Fibroblast of skin of left quadriceps (primary cell): ENCODE measurements at regions not wholly inside any gene's neighbourhood (a gene's known extent, or its start where the extent isn't known, plus 50 kb on each side); places are given as distances from the start of the nearest gene placed in this dataset.
"Not testable (repeated sequence)": the region's sequence is repeated elsewhere in the genome, so short reads cannot be mapped to it uniquely, and the experiment has no call there.

Experiments used
- DNase-seq, 2 experiments: peaks; one replicate each; pipeline ENCODE4 v3.0.0-alpha.2; 2013; ENCODE audit warnings: low read depth in 2 of 2

- no peak for DNase-seq
These were observed 124.7 kb upstream of the ETV3 start for GRCh38 chr1:157262891-157263290.

DNA sequence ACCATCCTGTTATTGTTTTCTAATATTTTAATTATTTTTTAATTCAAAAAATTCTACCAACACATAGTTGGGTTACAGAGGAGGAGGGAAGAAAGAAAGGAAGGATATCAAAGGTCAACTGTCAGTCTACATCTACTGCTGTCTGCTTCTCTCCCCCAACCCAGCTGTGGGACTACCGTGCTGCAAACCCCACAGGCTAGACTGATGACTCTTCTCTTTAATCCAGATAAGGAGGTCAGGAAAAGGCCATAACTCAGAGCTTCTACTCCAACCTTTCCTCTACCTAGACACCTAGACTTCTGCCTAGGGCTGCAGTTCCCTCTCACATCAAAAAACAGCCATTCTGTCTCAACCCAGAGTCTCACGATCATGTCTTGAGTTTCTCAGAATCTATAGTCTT lies 124.2 kb upstream of the ETV3 start:
- DNase-seq = no peak

GRCh38 chr1:157255891-157256290 lies 117.7 kb upstream of the ETV3 start:
- DNase-seq = not testable (repeated sequence)

DNA sequence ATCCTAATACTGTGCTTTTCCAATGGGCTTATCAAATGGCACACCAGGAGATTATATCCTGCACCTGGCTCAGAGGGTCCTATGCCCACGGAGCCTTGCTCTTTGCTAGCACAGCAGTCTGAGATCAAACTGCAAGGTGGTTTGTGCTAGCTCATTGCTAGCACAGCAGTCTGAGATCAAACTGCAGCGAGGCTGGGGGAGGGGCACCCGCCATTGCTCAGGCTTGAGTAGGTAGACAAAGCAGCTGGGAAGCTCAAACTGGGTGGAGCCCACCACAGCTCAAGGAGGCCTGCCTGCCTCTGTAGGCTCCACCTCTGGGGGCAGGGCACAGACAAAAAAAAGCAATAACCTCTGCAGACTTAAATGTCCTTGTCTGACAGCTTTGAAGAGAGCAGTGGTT lies 116.0 kb upstream of the ETV3 start:
- DNase-seq = not testable (repeated sequence)

GRCh38 chr1:157252473-157252872 lies 114.3 kb upstream of the ETV3 start:
- no peak for DNase-seq

GRCh38 chr1:157249739-157250138 lies 111.5 kb upstream of the ETV3 start:
- no peak for DNase-seq

- no peak for DNase-seq
These were observed 111.1 kb upstream of the ETV3 start for GRCh38 chr1:157249326-157249725.

GRCh38 chr1:157247764-157248049 lies 109.5 kb upstream of the ETV3 start:
- DNase-seq = not testable (repeated sequence)

GRCh38 chr1:157247005-157247763 lies 109.0 kb upstream of the ETV3 start:
- DNase-seq = no peak

- no peak for DNase-seq
These were observed 107.6 kb upstream of the ETV3 start for GRCh38 chr1:157245823-157246222.

DNA sequence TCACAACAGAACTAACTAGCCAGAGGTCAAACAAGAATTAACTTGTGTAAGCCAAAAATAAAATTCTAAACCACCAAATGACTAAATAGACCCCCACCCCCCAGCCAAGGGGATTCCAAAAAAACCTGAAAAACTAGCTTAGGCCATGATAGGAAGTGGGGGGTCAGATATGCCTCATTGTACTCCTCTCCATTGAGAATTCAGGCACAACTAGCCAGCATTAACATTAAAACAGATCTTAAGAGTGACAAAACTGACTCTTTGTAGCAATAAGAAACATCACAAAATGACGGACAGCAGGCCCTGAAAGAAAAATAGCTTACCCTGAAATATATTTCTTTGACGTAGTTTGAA lies 103.0 kb upstream of the ETV3 start:
- no peak for DNase-seq

GRCh38 chr1:157240495-157241184 lies 102.4 kb upstream of the ETV3 start:
- no peak for DNase-seq

GRCh38 chr1:157239936-157240335 lies 101.7 kb upstream of the ETV3 start:
- no peak for DNase-seq

GRCh38 chr1:157238585-157238984 lies 100.4 kb upstream of the ETV3 start:
- no peak for DNase-seq

GRCh38 chr1:157237981-157238380 lies 99.8 kb upstream of the ETV3 start:
- DNase-seq = no peak

DNA sequence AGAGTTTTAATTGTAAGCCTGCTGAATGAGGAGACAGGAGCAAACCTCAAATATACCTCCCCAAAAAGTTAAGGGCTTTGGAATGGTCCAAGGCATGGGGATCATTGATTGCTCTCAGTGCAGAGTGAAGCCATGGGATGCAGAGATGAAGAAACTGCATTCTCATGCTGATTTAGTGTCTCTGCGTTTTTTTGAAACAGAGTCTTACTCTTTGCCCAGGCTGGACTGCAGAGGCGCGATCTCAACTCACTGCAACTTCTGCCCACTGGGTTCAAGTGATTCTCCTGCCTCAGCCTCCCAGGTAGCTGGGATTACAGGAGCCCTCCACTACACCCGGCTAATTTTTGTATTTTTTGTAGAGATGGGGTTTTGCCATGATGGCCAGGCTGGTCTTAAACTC lies 99.3 kb upstream of the ETV3 start:
- DNase-seq = no peak

GRCh38 chr1:157236072-157236471 lies 97.9 kb upstream of the ETV3 start:
- DNase-seq = no peak

DNA sequence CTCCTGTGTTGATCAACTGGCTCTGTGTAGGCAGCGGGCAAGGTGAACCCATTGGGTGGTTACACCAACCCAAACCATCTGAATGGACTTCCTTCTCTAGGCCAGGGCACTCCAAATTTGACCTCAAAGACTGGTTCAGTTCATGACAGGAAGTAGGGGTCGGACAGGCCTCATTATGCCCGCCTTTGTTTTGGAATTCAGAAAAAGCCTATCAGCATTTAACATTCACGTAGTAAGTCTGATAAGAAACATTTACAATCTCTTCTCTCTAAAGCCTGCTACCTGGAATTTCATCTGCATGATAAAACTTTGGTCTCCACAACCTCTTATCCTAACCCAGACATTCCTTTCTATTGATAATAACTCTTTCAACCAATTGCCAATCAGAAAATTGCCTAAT lies 97.1 kb upstream of the ETV3 start:
- DNase-seq = no peak

GRCh38 chr1:157234705-157235273 lies 96.6 kb upstream of the ETV3 start:
- DNase-seq = no peak

DNA sequence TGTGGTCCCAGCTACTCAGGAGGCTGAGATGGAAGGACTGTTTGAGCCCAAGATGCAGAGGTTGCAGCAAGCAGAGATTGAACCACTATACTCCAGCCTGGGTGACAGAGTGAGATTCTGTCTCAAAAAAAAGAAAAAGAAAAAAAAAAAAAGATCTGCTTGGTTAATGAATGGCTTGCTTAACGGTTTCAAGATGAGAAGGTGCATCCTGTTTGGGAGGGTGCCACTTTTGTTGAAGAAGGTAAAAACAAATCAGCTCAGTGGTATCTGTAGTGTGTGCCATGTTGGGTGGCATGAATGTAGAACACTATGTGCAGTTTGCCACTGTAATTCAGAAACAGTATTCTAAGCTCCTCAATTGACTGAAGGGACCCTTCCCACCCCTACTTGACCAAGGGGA lies 94.9 kb upstream of the ETV3 start:
- no peak for DNase-seq

DNA sequence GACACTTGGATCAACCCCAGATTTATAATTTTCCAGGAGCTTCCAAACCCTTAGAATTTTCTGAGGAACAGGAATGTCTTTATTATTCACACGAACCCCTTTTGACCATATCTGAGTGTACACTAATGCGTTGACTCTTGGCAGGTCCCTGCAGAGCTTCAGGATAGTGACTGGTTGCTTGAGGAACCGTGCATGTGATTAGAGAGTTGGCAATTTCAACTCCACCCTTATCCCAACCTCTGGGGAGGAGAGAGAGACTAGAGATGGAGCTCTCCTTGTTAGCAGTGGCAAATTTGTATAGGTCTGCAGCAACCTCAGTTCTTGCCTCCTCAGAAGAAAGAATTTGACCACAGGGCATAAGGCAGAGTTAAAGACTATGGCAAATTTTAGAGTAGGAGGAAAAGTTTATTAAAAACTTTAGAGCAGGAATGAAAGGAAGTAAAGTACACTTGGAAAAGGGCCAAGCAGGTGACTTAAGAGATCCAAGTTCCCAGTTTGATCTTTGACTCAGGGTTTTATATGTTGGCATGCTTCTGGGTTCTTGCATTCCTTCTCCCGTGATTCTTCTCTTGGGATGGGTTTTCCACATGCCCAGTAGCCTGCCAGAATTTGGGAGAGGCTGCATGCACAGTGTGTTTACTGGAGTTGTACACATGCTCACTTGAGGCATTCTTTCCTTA lies 93.8 kb upstream of the ETV3 start:
- no peak for DNase-seq

- DNase-seq = no peak
These were observed 92.3 kb upstream of the ETV3 start for GRCh38 chr1:157230500-157230899.

GRCh38 chr1:157227700-157228099 lies 89.5 kb upstream of the ETV3 start:
- no peak for DNase-seq
